IgD-negative memory B cell (primary cell): ENCODE measurements at regions not wholly inside any gene's neighbourhood (a gene's known extent, or its start where the extent isn't known, plus 50 kb on each side); places are given as distances from the start of the nearest gene placed in this dataset.
A peak's percentile ranks its signal among the peaks of the same experiment; 100 is the strongest.
"Not testable (repeated sequence)": the region's sequence is repeated elsewhere in the genome, so short reads cannot be mapped to it uniquely, and the experiment has no call there.

ENCODE experiments used
- H3K27ac Mint-ChIP-seq, 3 donors: one replicate each; pipeline ENCODE4 v1.8.0; 2020 to 2022; ENCODE audit warnings: mild to moderate bottlenecking in 3 of 3, mixed read lengths in 3 of 3, moderate library complexity in 1 of 3
- H3K27me3 Mint-ChIP-seq: one replicate; pipeline ENCODE4 v1.8.0; 2021; ENCODE audit warnings: mixed read lengths
- H3K36me3 Mint-ChIP-seq: one replicate; pipeline ENCODE4 v1.8.0; 2020; ENCODE audit warnings: mild to moderate bottlenecking, mixed read lengths
- H3K4me1 Mint-ChIP-seq, 3 donors: one replicate each; pipeline ENCODE4 v1.8.0; 2020 to 2022; ENCODE audit warnings: mixed read lengths in 3 of 3, mild to moderate bottlenecking in 1 of 3
- H3K4me3 Mint-ChIP-seq, 4 donors: one replicate each; pipeline ENCODE4 v1.8.0; 2020 to 2022; ENCODE audit warnings: mild to moderate bottlenecking in 4 of 4, mixed read lengths in 4 of 4, moderate library complexity in 3 of 4
- H3K9me3 Mint-ChIP-seq, 3 donors: one replicate each; pipeline ENCODE4 v1.8.0; 2020 to 2021; ENCODE audit warnings: mixed read lengths in 3 of 3, mild to moderate bottlenecking in 1 of 3

- no peaks in the 10 kb centered on the region for H3K9me3 Mint-ChIP-seq
- H3K27ac Mint-ChIP-seq, result peak overlapping the region in 1 of 3 donors; percentile 33
- H3K4me3 Mint-ChIP-seq, result no peak overlapping the region
- no peaks in the 10 kb centered on the region for H3K36me3 Mint-ChIP-seq
- no peaks in the 10 kb centered on the region for H3K27me3 Mint-ChIP-seq
- H3K4me1 Mint-ChIP-seq, result peaks cover 0 to 13% (median 4%) of the 10 kb centered on the region in 3 donors
Measured at GRCh38 chr20:19112828-19113227, 99.6 kb upstream of the SLC24A3 start.

DNA sequence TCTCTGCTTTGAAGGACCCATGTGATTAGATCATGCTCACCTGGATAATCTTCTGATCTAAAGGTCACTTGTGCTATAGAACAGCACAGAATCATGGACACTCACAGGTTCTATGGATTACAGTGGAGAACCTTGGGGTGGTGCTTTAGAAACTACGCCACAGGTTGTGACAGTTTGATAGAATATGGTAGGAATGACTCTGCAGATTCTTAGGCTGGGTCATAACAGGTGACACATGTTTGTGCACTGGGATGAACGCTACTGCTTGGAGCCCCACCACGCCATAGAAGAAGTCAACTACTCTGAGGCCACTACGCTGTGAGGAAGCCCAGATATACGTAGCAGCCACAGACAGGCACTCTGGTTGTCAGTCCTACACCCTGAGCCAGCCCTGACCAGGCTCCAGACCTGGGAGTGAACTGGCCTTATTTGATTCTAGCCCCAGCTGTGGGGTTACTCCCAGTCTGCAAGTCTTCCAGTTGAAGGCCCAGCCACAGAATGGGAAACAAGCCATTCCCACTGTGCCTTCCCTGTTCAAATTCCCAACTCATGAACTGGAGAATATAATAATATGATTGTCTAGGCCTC is 99.0 kb upstream of the SLC24A3 start:
- Mint-ChIP-seq H3K9me3 (no peaks in the 10 kb centered on the region), H3K4me1 (peaks cover 0 to 13% (median 4%) of the 10 kb centered on the region in 3 donors), H3K27ac (no peak overlapping the region), H3K4me3 (no peak overlapping the region), H3K27me3 (no peaks in the 10 kb centered on the region), H3K36me3 (no peaks in the 10 kb centered on the region)

DNA sequence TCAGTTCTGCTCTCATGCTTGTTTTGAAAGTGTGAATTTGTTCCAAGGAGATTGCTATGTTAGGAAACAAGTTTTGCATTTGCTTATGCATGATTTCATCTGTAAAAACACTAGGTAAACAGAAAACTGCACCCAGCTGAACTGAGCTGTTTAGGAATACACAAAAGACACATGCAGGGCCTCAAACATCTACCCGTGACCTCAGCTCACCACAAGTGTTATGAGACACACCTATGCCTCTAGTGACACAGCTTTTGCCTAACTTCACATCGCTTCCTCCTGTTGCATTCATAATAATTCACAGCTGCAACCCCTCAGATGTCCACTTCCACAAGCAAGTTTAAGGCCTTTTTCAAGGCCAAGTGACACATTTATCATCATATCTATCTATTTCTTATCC is 98.0 kb upstream of the SLC24A3 start:
- Mint-ChIP-seq H3K36me3 (no peaks in the 10 kb centered on the region), H3K27ac (peak overlapping the region in 1 of 3 donors; percentile 54), H3K4me3 (no peak overlapping the region), H3K9me3 (no peaks in the 10 kb centered on the region), H3K4me1 (peaks cover 0 to 13% (median 4%) of the 10 kb centered on the region in 3 donors), H3K27me3 (no peaks in the 10 kb centered on the region)

- Mint-ChIP-seq H3K4me1 (peaks cover 0 to 13% (median 4%) of the 10 kb centered on the region in 3 donors), H3K27ac (peak overlapping the region in 1 of 3 donors; percentile 13), H3K36me3 (no peaks in the 10 kb centered on the region), H3K27me3 (no peaks in the 10 kb centered on the region), H3K9me3 (peaks cover 0 to 2% (median 0%) of the 10 kb centered on the region in 3 donors), H3K4me3 (no peak overlapping the region)
Measured at GRCh38 chr20:19115581-19115980, 96.9 kb upstream of the SLC24A3 start.

DNA sequence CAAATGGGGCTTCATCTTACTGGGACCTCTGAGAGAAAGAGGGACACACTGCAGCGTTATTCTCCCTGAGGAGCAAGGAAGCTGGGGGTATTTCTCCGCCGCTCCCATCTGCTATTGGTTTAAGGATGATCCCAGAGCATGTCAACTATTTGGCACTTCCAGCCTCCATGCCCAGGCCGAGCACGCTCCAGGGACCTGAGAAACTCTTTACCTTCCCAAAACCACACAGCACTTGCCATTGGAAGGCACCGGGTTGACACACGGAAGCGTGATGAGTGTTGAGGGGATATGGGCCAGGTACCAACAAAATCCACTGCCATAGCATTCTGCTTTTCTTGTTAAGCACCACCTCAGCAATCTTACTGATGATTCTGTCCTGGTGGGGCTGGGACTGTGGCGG is 92.4 kb upstream of the SLC24A3 start:
- H3K27ac Mint-ChIP-seq, result no peak overlapping the region
- peak overlapping the region in 1 of 4 donors; percentile 52 for H3K4me3 Mint-ChIP-seq
- no peaks in the 10 kb centered on the region for H3K27me3 Mint-ChIP-seq
- peaks cover 0 to 9% (median 2%) of the 10 kb centered on the region in 3 donors for H3K4me1 Mint-ChIP-seq
- H3K36me3 Mint-ChIP-seq, result no peaks in the 10 kb centered on the region
- peaks cover 0 to 4% (median 0%) of the 10 kb centered on the region in 3 donors for H3K9me3 Mint-ChIP-seq

- Mint-ChIP-seq H3K36me3 (no peaks in the 10 kb centered on the region), H3K4me3 (no peak overlapping the region), H3K27ac (no peak overlapping the region), H3K4me1 (peaks cover 0 to 9% (median 2%) of the 10 kb centered on the region in 3 donors), H3K9me3 (peaks cover 0 to 4% (median 0%) of the 10 kb centered on the region in 3 donors), H3K27me3 (no peaks in the 10 kb centered on the region)
Measured at GRCh38 chr20:19120569-19120968, 91.9 kb upstream of the SLC24A3 start.

GRCh38 chr20:19121463-19121862 is 91.0 kb upstream of the SLC24A3 start:
- Mint-ChIP-seq H3K4me3 (no peak overlapping the region), H3K27ac (no peak overlapping the region), H3K4me1 (peaks cover 0 to 9% (median 2%) of the 10 kb centered on the region in 3 donors), H3K27me3 (no peaks in the 10 kb centered on the region), H3K36me3 (no peaks in the 10 kb centered on the region), H3K9me3 (peaks cover 0 to 4% (median 0%) of the 10 kb centered on the region in 3 donors)

DNA sequence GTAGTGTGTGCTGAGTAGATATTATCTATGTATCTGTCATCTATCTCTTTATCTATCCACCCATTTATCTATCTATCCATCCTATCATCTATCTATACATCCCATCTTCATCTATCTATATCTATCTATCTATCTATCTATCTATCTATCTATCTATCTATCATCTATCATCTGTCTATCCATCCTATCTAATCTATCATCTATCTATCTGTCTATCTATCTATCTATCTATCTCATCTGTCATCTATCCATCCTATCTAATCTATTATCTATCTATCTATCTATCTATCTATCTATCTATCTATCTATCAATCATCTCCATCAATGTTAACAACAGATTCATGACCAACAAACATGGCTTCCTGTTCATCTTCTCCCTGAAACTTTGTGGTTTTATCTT is 90.5 kb upstream of the SLC24A3 start:
- no peaks in the 10 kb centered on the region for H3K36me3 Mint-ChIP-seq
- H3K9me3 Mint-ChIP-seq, result peaks cover 0 to 4% (median 0%) of the 10 kb centered on the region in 3 donors
- no peak overlapping the region for H3K27ac Mint-ChIP-seq
- H3K4me3 Mint-ChIP-seq, result no peak overlapping the region
- no peaks in the 10 kb centered on the region for H3K27me3 Mint-ChIP-seq
- H3K4me1 Mint-ChIP-seq, result peaks cover 0 to 8% (median 2%) of the 10 kb centered on the region in 3 donors

GRCh38 chr20:19122395-19122794 is 90.0 kb upstream of the SLC24A3 start:
- Mint-ChIP-seq H3K27me3 (no peaks in the 10 kb centered on the region), H3K36me3 (no peaks in the 10 kb centered on the region), H3K4me3 (no peak overlapping the region), H3K9me3 (peaks cover 0 to 4% (median 0%) of the 10 kb centered on the region in 3 donors), H3K27ac (no peak overlapping the region), H3K4me1 (peaks cover 0 to 6% (median 0%) of the 10 kb centered on the region in 3 donors)

- no peak overlapping the region for H3K4me3 Mint-ChIP-seq
- H3K4me1 Mint-ChIP-seq, result peaks cover 5 to 15% (median 5%) of the 10 kb centered on the region in 3 donors
- H3K27me3 Mint-ChIP-seq, result no peaks in the 10 kb centered on the region
- H3K27ac Mint-ChIP-seq, result no peak overlapping the region
- H3K9me3 Mint-ChIP-seq, result peaks cover 0 to 2% (median 0%) of the 10 kb centered on the region in 3 donors
- no peaks in the 10 kb centered on the region for H3K36me3 Mint-ChIP-seq
Measured at GRCh38 chr20:19125508-19125907, 86.9 kb upstream of the SLC24A3 start.

GRCh38 chr20:19129306-19129705 is 83.1 kb upstream of the SLC24A3 start:
- Mint-ChIP-seq H3K4me1 (peaks cover 5 to 9% (median 5%) of the 10 kb centered on the region in 3 donors), H3K36me3 (no peaks in the 10 kb centered on the region), H3K27ac (no peak overlapping the region), H3K4me3 (no peak overlapping the region), H3K27me3 (no peaks in the 10 kb centered on the region), H3K9me3 (peaks cover 0 to under 1% (median 0%) of the 10 kb centered on the region in 3 donors)

DNA sequence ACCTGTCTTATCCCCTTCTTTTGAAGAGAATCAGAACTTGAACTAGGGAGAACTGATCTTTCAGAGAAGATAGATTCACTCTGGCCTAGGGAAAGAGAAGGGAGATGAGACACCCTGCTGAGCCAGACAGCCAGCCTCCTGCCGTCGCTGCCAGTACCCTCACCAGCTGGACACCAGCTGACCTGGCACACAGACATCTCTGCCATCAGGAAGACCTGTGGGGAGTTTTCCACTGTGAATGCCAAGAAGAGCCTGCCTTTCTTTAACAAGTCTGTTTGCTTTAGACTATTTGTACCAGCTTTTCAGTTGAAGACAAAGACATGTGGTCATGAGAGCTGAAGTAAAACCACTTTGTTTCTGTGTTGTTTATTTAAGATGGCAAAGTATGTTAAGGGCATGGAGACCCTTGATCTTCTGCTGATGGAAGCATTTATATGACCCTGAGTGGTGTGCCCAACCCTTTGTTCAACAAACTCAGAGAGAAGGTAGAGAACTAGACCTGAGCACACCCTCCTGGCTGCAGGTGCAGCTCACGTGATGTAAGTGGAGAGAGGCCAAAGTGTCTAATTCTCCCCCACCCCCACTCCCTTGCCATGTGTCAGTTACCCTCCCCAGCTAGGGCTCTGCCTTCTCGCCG is 82.3 kb upstream of the SLC24A3 start:
- no peaks in the 10 kb centered on the region for H3K27me3 Mint-ChIP-seq
- peak overlapping the region in 1 of 3 donors; percentile 17 for H3K27ac Mint-ChIP-seq
- H3K9me3 Mint-ChIP-seq, result peaks cover 0 to 8% (median 1%) of the 10 kb centered on the region in 3 donors
- no peak overlapping the region for H3K4me3 Mint-ChIP-seq
- H3K36me3 Mint-ChIP-seq, result no peaks in the 10 kb centered on the region
- H3K4me1 Mint-ChIP-seq, result peaks cover 5 to 9% (median 5%) of the 10 kb centered on the region in 3 donors

GRCh38 chr20:19130613-19130984 is 81.8 kb upstream of the SLC24A3 start:
- H3K27ac Mint-ChIP-seq, result peak overlapping the region in 1 of 3 donors; percentile 17
- H3K9me3 Mint-ChIP-seq, result peaks cover 0 to 9% (median 2%) of the 10 kb centered on the region in 3 donors
- H3K27me3 Mint-ChIP-seq, result peaks cover under 1% of the 10 kb centered on the region
- peaks cover 5 to 9% (median 5%) of the 10 kb centered on the region in 3 donors for H3K4me1 Mint-ChIP-seq
- H3K4me3 Mint-ChIP-seq, result no peak overlapping the region
- no peaks in the 10 kb centered on the region for H3K36me3 Mint-ChIP-seq

DNA sequence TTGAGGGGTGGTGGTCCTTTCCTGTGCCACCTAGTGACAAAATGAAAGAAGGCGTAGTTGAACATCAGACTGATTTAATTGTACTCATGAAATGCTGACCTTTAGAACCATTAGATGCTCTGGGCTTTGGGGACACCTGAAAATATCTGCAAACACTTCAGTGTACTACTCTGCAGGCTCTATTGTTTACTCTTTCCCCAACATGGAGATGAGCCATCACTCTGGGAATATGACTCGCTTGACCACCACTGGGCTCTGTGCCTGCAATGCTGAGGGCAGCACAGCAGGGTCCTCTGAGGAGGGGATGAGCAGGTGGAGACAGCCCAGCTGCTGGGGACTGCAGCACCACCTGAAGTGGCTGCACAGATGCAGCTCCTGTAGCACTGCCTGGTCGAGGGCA is 74.8 kb upstream of the SLC24A3 start:
- Mint-ChIP-seq H3K4me1 (no peaks in the 10 kb centered on the region), H3K27ac (no peak overlapping the region), H3K4me3 (no peak overlapping the region), H3K36me3 (no peaks in the 10 kb centered on the region), H3K27me3 (peaks cover 2% of the 10 kb centered on the region), H3K9me3 (peaks cover 3 to 24% (median 7%) of the 10 kb centered on the region in 3 donors)

DNA sequence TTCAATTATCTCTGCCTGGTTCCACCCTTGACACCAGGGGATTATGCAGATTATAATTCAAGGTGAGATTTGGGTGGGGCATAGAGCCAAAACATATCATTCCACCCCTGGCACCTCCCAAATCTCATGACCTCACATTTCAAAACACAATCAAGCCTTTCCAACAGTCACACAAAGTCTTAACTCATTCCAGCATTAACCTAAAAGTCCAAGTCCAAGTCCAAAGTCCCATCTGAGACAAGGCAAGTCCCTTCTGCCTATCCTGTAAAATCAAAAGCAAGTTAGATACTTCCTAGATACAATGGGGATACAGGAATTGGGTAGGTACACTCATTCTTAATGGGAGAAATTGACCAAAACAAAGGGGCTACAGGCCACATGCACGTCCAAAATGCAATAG is 73.7 kb upstream of the SLC24A3 start:
- Mint-ChIP-seq H3K4me3 (no peak overlapping the region), H3K36me3 (no peaks in the 10 kb centered on the region), H3K27me3 (peaks cover 2% of the 10 kb centered on the region), H3K9me3 (peaks cover 3 to 24% (median 7%) of the 10 kb centered on the region in 3 donors), H3K27ac (no peak overlapping the region), H3K4me1 (no peaks in the 10 kb centered on the region)

- not testable (repeated sequence) for H3K27me3 Mint-ChIP-seq, H3K36me3 Mint-ChIP-seq, H3K27ac Mint-ChIP-seq, H3K4me3 Mint-ChIP-seq, H3K4me1 Mint-ChIP-seq
- H3K9me3 Mint-ChIP-seq, result peaks cover 3 to 20% (median 7%) of the 10 kb centered on the region in 3 donors
Measured at GRCh38 chr20:19139584-19139983, 72.9 kb upstream of the SLC24A3 start.
